GM23338 (cell line): ENCODE measurements at regions not wholly inside any gene's neighbourhood (a gene's known extent, or its start where the extent isn't known, plus 50 kb on each side); places are given as distances from the start of the nearest gene placed in this dataset.

Experiments used
- ATAC-seq: fragments of 200-7000 bp; cut with Tn5 transposase; 3 replicates; pipeline ENCODE4 v1.9.1; 2020
- DNase-seq: peaks from one replicate; pipeline ENCODE4 v3.0.0-alpha.2; 2015; ENCODE audit warnings: low spot score
- H2AFZ ChIP-seq: fragments of 200-600 bp; sonication (generic); 2 replicates; pipeline ENCODE4 v1.8.0; 2016; ENCODE audit warnings: antibody characterized with exemption, mild to moderate bottlenecking, moderate library complexity
- H3F3A ChIP-seq: fragments of 200-600 bp; sonication (generic); replicated peaks from 2 replicates; pipeline ENCODE4 v1.8.0; 2017; ENCODE audit warnings: antibody characterized with exemption, mixed run types, low read depth
- H3K27ac ChIP-seq: fragments of 200-600 bp; sonication (generic); 2 replicates; pipeline ENCODE4 v1.6.1; 2016; ENCODE audit warnings: low read depth
- H3K27me3 ChIP-seq: fragments of 200-600 bp; sonication (generic); 2 replicates; pipeline ENCODE4 v1.8.0; 2016; ENCODE audit warnings: mild to moderate bottlenecking, mixed run types, moderate library complexity; ENCODE audit not compliant: insufficient read depth
- H3K36me3 ChIP-seq: fragments of 200-600 bp; sonication (generic); 2 replicates; pipeline ENCODE4 v1.8.0; 2016; ENCODE audit warnings: mild to moderate bottlenecking; ENCODE audit not compliant: insufficient read depth
- H3K4me1 ChIP-seq: fragments of 200-600 bp; sonication (generic); 2 replicates; pipeline ENCODE4 v1.8.0; 2016; ENCODE audit warnings: mild to moderate bottlenecking, moderate library complexity; ENCODE audit not compliant: insufficient read depth
- H3K4me2 ChIP-seq: fragments of 200-600 bp; sonication (generic); 2 replicates; pipeline ENCODE4 v1.7.1; 2017; ENCODE audit warnings: mixed run types
- H3K4me3 ChIP-seq: fragments of 200-600 bp; sonication (generic); 2 replicates; pipeline ENCODE4 v1.6.1; 2016; ENCODE audit warnings: mixed run types
- H3K79me2 ChIP-seq: fragments of 200-600 bp; sonication (generic); replicated peaks from 2 replicates; pipeline ENCODE4 v1.8.0; 2017; ENCODE audit warnings: mild to moderate bottlenecking; ENCODE audit not compliant: insufficient read depth
- H3K9me2 ChIP-seq: fragments of 200-600 bp; sonication (generic); 2 replicates; pipeline ENCODE4 v1.8.0; 2017; ENCODE audit not compliant: insufficient read depth
- H4K20me1 ChIP-seq: fragments of 200-600 bp; sonication (generic); replicated peaks from 2 replicates; pipeline ENCODE4 v1.8.0; 2017; ENCODE audit warnings: mild to moderate bottlenecking; ENCODE audit not compliant: insufficient read depth
- H3K27ac Mint-ChIP-seq: 2 replicates; pipeline ENCODE4 v1.8.0; 2020; ENCODE audit warnings: inconsistent platforms, mild to moderate bottlenecking, moderate library complexity, mixed read lengths
- H3K27me3 Mint-ChIP-seq: 3 replicates; pipeline ENCODE4 v1.8.0; 2022; ENCODE audit warnings: low read depth, mild to moderate bottlenecking, moderate library complexity, mixed read lengths, inconsistent platforms; ENCODE audit not compliant: insufficient read depth, poor library complexity
- H3K36me3 Mint-ChIP-seq: 3 replicates; pipeline ENCODE4 v1.8.0; 2021; ENCODE audit warnings: low read depth, mild to moderate bottlenecking, inconsistent platforms, moderate library complexity, mixed read lengths
- H3K4me1 Mint-ChIP-seq: 3 replicates; pipeline ENCODE4 v1.8.0; 2020; ENCODE audit warnings: mild to moderate bottlenecking, inconsistent platforms, mixed read lengths
- H3K4me3 Mint-ChIP-seq: 3 replicates; pipeline ENCODE4 v1.8.0; 2021; ENCODE audit warnings: moderate library complexity, mild to moderate bottlenecking, inconsistent platforms, mixed read lengths
- H3K9me3 Mint-ChIP-seq: 3 replicates; pipeline ENCODE4 v1.8.0; 2020; ENCODE audit warnings: moderate library complexity, mild to moderate bottlenecking, inconsistent platforms, mixed read lengths
- CREB1 ChIP-seq: fragments of 250-450 bp; sonication (Bioruptor Pico); IDR thresholded peaks from 2 replicates; pipeline ENCODE4 v1.5.0; 2020; ENCODE audit warnings: low read depth, mild to moderate bottlenecking, moderate library complexity
- CTCF ChIP-seq, 2 experiments: fragments of 200-600 bp in 1 of 2; sonication (generic) in 1 of 2; conservative IDR thresholded peaks; 2 replicates each; pipeline versions ENCODE4 v1.5.1 to v1.6.1; 2016 to 2017; ENCODE audit warnings: antibody characterized with exemption in 2 of 2, low read depth in 2 of 2, mild to moderate bottlenecking in 2 of 2, moderate library complexity in 1 of 2
- ETS1 ChIP-seq: IDR thresholded peaks from 2 replicates; pipeline ENCODE4 v1.6.1; 2016; ENCODE audit warnings: antibody characterized with exemption
- EZH2 ChIP-seq: fragments of 200-600 bp; sonication (generic); IDR thresholded peaks from one replicate; pipeline ENCODE4 v1.8.0; 2017; ENCODE audit warnings: antibody characterized with exemption, mild to moderate bottlenecking, low read depth; ENCODE audit not compliant: unreplicated experiment
- EZH2phosphoT487 ChIP-seq: fragments of 200-600 bp; sonication (generic); IDR thresholded peaks from one replicate; pipeline ENCODE4 v1.8.1; 2018; ENCODE audit warnings: antibody characterized with exemption; ENCODE audit not compliant: unreplicated experiment
- JUNB ChIP-seq: IDR thresholded peaks from one replicate; pipeline ENCODE4 v1.6.1; 2016; ENCODE audit warnings: antibody characterized with exemption; ENCODE audit not compliant: unreplicated experiment
- NANOG ChIP-seq: IDR thresholded peaks from 2 replicates; pipeline ENCODE4 v1.6.1; 2016; ENCODE audit warnings: antibody characterized with exemption, borderline replicate concordance
- POLR2AphosphoS5 ChIP-seq: IDR thresholded peaks from 2 replicates; pipeline ENCODE4 v1.6.1; 2016; ENCODE audit warnings: antibody characterized with exemption, low read depth
- REST ChIP-seq: IDR thresholded peaks from one replicate; pipeline ENCODE4 v1.6.1; 2018; ENCODE audit warnings: antibody characterized with exemption; ENCODE audit not compliant: unreplicated experiment
- STAT1 ChIP-seq: IDR thresholded peaks from one replicate; pipeline ENCODE4 v1.6.1; 2016; ENCODE audit warnings: antibody characterized with exemption; ENCODE audit not compliant: unreplicated experiment
- ZNF114 ChIP-seq: fragments of 250-450 bp; sonication (Bioruptor Pico); IDR thresholded peaks from 2 replicates; pipeline ENCODE4 v1.5.0; 2020; ENCODE audit warnings: mild to moderate bottlenecking, moderate library complexity
- ZNF331 ChIP-seq: fragments of 250-450 bp; sonication (Bioruptor Pico); IDR thresholded peaks from 2 replicates; pipeline ENCODE4 v1.5.0; 2020; ENCODE audit warnings: low read depth, mild to moderate bottlenecking, moderate library complexity
- ZNF462 ChIP-seq: fragments of 250-450 bp; sonication (Bioruptor Pico); IDR thresholded peaks from 2 replicates; pipeline ENCODE4 v1.5.0; 2020; ENCODE audit warnings: mild to moderate bottlenecking, moderate library complexity

- TF ChIP-seq ZNF331 (no peak), ZNF114 (CRISPR knock-in tag) (no peak), NANOG (no peak), CTCF (conservative IDR thresholded peaks at IDR 0.05; ENCODE audit: low read depth in 2 of 2) (no peak), EZH2 (no peak), ZNF462 (CRISPR knock-in tag) (no peak), EZH2phosphoT487 (no peak), POLR2AphosphoS5 (no peak), JUNB (no peak), STAT1 (no peak), CREB1 (CRISPR knock-in tag) (no peak), REST (no peak), ETS1 (no peak)
- Mint-ChIP-seq H3K4me1 (no peaks in the 10 kb centered on the region), H3K36me3 (no peaks in the 10 kb centered on the region), H3K9me3 (0 out of 3 replicates have a peak, but pooled peaks cover 3% of the 10 kb centered on the region), H3K27ac (no peak overlapping the region), H3K27me3 (no peaks in the 10 kb centered on the region), H3K4me3 (no peak overlapping the region)
- Histone ChIP-seq H3K4me2 (no peak overlapping the region), H3K27ac (no peak overlapping the region), H4K20me1 (no peaks in the 10 kb centered on the region), H3K4me1 (peaks cover 6% of the 10 kb centered on the region; the same call in 1 of the 2 replicates), H3K36me3 (no peaks in the 10 kb centered on the region), H3K27me3 (no peaks in the 10 kb centered on the region), H2AFZ (no peak overlapping the region), H3F3A (no peaks in the 10 kb centered on the region), H3K79me2 (no peaks in the 10 kb centered on the region), H3K4me3 (no peak overlapping the region), H3K9me2 (no peaks in the 10 kb centered on the region)
- DNase-seq, result no peak
- ATAC-seq, result no peak
Measured at GRCh38 chrX:13260598-13260997, 59.3 kb downstream of the ATXN3L start.
